SH-SY5Y (cell line): ENCODE measurements at regions not wholly inside any gene's neighbourhood (a gene's known extent, or its start where the extent isn't known, plus 50 kb on each side); places are given as distances from the start of the nearest gene placed in this dataset.

ENCODE experiments used
- GATA2 ChIP-seq: IDR thresholded peaks from 2 replicates; pipeline ENCODE4 v1.6.1; 2011; ENCODE audit warnings: mild to moderate bottlenecking, low read depth, low read length
- GATA3 ChIP-seq: IDR thresholded peaks from 2 replicates; pipeline ENCODE4 v1.6.1; 2011; ENCODE audit warnings: low read depth, mild to moderate bottlenecking, low read length, moderate library complexity

- no peak for TF ChIP-seq GATA2
- TF ChIP-seq GATA3: no peak
Measured at GRCh38 chr1:173355281-173356031, 121.7 kb upstream of the PRDX6 start.

GRCh38 chr1:173356191-173356762 lies 120.9 kb upstream of the PRDX6 start:
- no peak for TF ChIP-seq GATA3

GRCh38 chr1:173360487-173361063 lies 116.6 kb upstream of the PRDX6 start:
- TF ChIP-seq GATA2: no peak
- TF ChIP-seq GATA3: no peak

DNA sequence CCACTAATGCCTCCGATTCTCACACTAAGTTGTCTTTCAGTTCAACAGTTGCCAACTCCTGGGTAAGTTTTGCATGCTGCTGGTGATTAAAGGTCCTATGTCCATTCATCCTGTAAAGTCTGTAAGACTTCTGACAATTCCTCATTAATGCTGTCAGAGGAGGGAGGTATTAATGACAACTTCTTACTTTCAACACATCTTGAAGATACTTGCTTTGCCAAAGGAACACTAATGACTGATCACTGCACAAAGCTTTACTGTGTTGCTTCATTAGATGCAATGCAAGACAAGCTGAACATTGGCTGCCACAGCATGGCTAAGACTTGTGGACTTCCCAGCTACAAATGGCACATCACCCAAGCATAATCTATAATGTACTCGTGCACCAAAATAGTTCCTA lies 114.6 kb upstream of the PRDX6 start:
- TF ChIP-seq GATA2: no peak
- no peak for TF ChIP-seq GATA3

DNA sequence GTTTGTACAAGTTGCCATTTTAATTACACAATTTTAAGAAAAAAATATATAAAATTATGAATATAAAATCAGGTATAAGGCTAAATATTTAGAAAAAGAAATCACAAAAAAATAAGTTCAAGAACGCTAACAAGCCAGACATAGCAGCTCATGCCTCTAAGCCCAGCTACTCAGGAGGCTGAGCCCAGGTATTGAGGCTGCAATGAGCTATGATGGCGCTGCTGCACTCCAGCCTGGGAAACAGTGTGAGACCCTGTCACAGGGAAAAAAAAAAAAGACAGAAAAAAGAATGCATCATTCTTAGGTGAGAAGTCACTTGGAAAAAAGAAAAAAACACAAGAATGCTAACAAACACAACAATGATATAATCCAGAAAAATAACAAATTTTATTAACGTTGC lies 112.3 kb upstream of the PRDX6 start:
- TF ChIP-seq GATA3 (no peak), GATA2 (no peak)

DNA sequence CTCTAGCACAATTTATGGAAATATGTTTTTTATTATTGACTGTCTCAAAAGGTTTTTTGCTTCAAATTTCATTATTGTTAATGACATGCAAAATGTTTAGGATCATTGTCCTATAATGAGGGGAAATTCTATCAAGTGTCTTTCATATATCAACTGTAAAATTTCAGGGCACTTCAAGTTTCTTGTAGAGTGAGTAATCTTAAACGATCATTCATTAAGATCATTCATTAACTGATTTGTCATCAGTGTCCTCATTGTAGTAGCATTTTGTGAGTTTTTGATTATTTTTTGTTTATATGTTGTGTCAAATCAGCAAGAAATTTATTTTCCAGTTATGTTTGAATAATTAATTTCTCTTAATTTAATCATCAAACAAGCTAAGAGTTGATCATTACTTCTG lies 111.8 kb upstream of the PRDX6 start:
- TF ChIP-seq GATA2 (no peak), GATA3 (no peak)

- TF ChIP-seq GATA3 (no peak), GATA2 (no peak)
Measured at GRCh38 chr1:173367136-173367535, 110.0 kb upstream of the PRDX6 start.

- TF ChIP-seq GATA2: no peak
- TF ChIP-seq GATA3: no peak
Measured at GRCh38 chr1:173377266-173377665, 99.9 kb upstream of the PRDX6 start.

GRCh38 chr1:173383351-173383750 lies 93.8 kb upstream of the PRDX6 start:
- TF ChIP-seq GATA2 (no peak), GATA3 (no peak)

- TF ChIP-seq GATA3 (no peak), GATA2 (no peak)
Measured at GRCh38 chr1:173388352-173388751, 88.8 kb upstream of the PRDX6 start.

GRCh38 chr1:173392895-173393658 lies 84.1 kb upstream of the PRDX6 start:
- TF ChIP-seq GATA3 (no peak), GATA2 (no peak)

GRCh38 chr1:173393659-173394000 lies 83.5 kb upstream of the PRDX6 start:
- TF ChIP-seq GATA2: no peak
- no peak for TF ChIP-seq GATA3

- TF ChIP-seq GATA3: peak; percentile 25; the same call in 1 of the 2 replicates
Measured at GRCh38 chr1:173394813-173395212, 82.3 kb upstream of the PRDX6 start.

DNA sequence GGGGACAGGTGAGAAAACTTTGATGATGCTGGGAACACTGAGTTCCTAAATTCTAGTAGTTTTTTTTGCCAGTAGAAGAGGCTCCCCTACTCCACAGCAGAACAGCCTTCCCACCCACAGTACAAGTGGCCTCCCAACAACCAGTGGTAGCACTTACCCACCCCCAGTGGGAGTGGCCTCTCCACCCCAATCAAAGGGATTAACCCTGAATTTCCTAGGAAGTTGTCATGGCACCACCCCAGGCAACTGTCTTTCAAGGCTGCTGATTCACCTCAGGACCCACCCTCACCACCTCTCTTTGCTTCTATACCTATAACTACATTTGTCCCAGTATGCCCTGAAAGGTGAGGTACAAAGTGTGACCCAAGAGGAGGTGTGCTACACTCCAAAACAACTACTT lies 81.4 kb upstream of the PRDX6 start:
- no peak for TF ChIP-seq GATA3
- TF ChIP-seq GATA2: no peak

- TF ChIP-seq GATA2 (no peak), GATA3 (no peak)
Measured at GRCh38 chr1:173400387-173400995, 76.6 kb upstream of the PRDX6 start.
